ENCODE measurements at regions not wholly inside any gene's neighbourhood (a gene's known extent, or its start where the extent isn't known, plus 50 kb on each side); places are given as distances from the start of the nearest gene placed in this dataset.

DNA sequence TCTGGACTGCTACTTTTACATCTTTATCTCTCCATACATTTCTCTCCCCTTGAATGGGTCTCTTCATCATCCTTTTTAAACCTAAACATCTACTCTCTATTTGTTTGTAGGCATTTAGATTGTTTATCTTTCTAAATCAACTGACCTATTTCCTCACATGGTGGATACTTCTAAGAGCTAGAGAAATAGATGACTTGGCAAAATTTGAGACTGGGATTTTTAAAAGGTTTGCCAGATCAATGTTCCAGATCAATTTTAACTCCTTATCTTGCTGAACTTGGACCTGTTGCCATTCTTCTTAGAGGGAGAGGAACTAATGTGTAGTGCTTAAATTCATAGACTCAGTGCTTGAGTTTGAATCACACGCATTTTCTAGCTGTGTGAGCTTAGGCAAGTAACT lies 144.2 kb upstream of the STEAP4 start:
- TF ChIP-seq, protein P1, sequence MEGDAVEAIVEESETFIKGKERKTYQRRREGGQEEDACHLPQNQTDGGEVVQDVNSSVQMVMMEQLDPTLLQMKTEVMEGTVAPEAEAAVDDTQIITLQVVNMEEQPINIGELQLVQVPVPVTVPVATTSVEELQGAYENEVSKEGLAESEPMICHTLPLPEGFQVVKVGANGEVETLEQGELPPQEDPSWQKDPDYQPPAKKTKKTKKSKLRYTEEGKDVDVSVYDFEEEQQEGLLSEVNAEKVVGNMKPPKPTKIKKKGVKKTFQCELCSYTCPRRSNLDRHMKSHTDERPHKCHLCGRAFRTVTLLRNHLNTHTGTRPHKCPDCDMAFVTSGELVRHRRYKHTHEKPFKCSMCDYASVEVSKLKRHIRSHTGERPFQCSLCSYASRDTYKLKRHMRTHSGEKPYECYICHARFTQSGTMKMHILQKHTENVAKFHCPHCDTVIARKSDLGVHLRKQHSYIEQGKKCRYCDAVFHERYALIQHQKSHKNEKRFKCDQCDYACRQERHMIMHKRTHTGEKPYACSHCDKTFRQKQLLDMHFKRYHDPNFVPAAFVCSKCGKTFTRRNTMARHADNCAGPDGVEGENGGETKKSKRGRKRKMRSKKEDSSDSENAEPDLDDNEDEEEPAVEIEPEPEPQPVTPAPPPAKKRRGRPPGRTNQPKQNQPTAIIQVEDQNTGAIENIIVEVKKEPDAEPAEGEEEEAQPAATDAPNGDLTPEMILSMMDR (IDR thresholded peaks at IDR 0.05): no peak
- no peak for TF ChIP-seq POLR2A (IDR thresholded peaks at IDR 0.05)
